ENCODE measurements at regions not wholly inside any gene's neighbourhood (a gene's known extent, or its start where the extent isn't known, plus 50 kb on each side); places are given as distances from the start of the nearest gene placed in this dataset.

DNA sequence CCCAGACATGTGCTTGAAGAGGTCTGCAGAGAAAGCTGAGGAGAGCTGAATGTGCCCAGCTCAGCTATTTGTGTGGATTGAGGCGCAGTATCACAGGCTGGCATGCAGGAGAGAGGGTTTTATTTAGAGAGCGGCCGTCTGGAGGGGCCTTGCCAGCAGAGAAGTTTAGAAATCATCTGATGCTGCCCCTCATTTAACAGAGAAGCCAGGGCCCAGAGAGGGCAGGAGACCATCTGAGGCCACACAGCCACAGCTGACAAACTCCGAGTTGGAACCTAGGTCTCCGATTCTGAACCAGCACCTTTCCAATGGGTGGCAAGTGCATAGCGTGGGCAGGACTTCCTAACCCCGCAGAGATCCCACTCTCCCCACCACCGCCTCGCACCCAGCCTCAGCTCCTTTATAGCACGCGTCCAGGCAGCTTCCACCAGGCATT, 101.0 kb downstream of the LSM3 start:
- Histone ChIP-seq H3K27me3 (peaks cover 19% of the 10 kb centered on the region), H3K4me3 (no peak overlapping the region), H3K9me3 (no peaks in the 10 kb centered on the region), H3K4me1 (no peaks in the 10 kb centered on the region), H3K36me3 (no peaks in the 10 kb centered on the region), H3K27ac (no peak overlapping the region)
- WGBS, 2 donors (ENCODE audit: low coverage in 1 of 2) = 83 to 100% methylated on average over 1 to 11 of the region's 11 CpGs
- in situ Hi-C loops (cut with MboI; ENCODE audit: low pct_ligation_motif_present in 1 of 4, low pct_unique_long_range_greater_than_20kb in 1 of 4, low sequenced_read_pairs in 3 of 4) = no loop called here
- DNase-seq = no peak
- TF ChIP-seq CTCF (IDR thresholded peaks at IDR 0.05) (no peak), POLR2A (IDR thresholded peaks at IDR 0.05) (no peak), EP300 (IDR thresholded peaks at IDR 0.05; ENCODE audit: low read depth) (no peak), POLR2AphosphoS5 (IDR thresholded peaks at IDR 0.05) (no peak)
- intact Hi-C loops (cut with DNase I; ENCODE audit: low total_unique reads) = no loop called here

- intact Hi-C loops (cut with DNase I; ENCODE audit: low total_unique reads) = no loop called here
- WGBS, 2 donors (ENCODE audit: low coverage in 1 of 2) = 59% methylated on average over 2 of the region's 2 CpGs; no CpG with 5 or more reads in 1 of the 2 donors
- DNase-seq = no peak
- Histone ChIP-seq H3K27me3 (peaks cover 19% of the 10 kb centered on the region), H3K4me3 (no peak overlapping the region), H3K4me1 (no peaks in the 10 kb centered on the region), H3K27ac (no peak overlapping the region), H3K9me3 (no peaks in the 10 kb centered on the region), H3K36me3 (no peaks in the 10 kb centered on the region)
- in situ Hi-C loops (cut with MboI; ENCODE audit: low pct_ligation_motif_present in 1 of 4, low pct_unique_long_range_greater_than_20kb in 1 of 4, low sequenced_read_pairs in 3 of 4) = no loop called here
- TF ChIP-seq CTCF (IDR thresholded peaks at IDR 0.05) (no peak), POLR2AphosphoS5 (IDR thresholded peaks at IDR 0.05) (no peak), EP300 (IDR thresholded peaks at IDR 0.05; ENCODE audit: low read depth) (no peak), POLR2A (IDR thresholded peaks at IDR 0.05) (no peak)
Measured at GRCh38 chr3:14280326-14280725, 101.7 kb downstream of the LSM3 start.

- H3K27ac ChIP-seq = no peak overlapping the region
- H3K4me1 ChIP-seq = no peaks in the 10 kb centered on the region
- intact Hi-C loops (cut with DNase I; ENCODE audit: low total_unique reads) = no loop called here
- no peaks in the 10 kb centered on the region for H3K9me3 ChIP-seq
- no peaks in the 10 kb centered on the region for H3K36me3 ChIP-seq
- H3K4me3 ChIP-seq = no peak overlapping the region
- H3K27me3 ChIP-seq = peaks cover 19% of the 10 kb centered on the region
- in situ Hi-C loops (cut with MboI; ENCODE audit: low pct_ligation_motif_present in 1 of 4, low pct_unique_long_range_greater_than_20kb in 1 of 4, low sequenced_read_pairs in 3 of 4) = no loop called here
- TF ChIP-seq EP300 (IDR thresholded peaks at IDR 0.05; ENCODE audit: low read depth) (no peak), POLR2A (IDR thresholded peaks at IDR 0.05) (no peak), POLR2AphosphoS5 (IDR thresholded peaks at IDR 0.05) (no peak), CTCF (IDR thresholded peaks at IDR 0.05) (no peak)
- no peak for DNase-seq
- 71 to 80% methylated on average over 1 to 3 of the region's 3 CpGs for WGBS, 2 donors (ENCODE audit: low coverage in 1 of 2)
Measured at GRCh38 chr3:14281053-14281452, 102.4 kb downstream of the LSM3 start.

- H3K27ac ChIP-seq = no peak overlapping the region
- intact Hi-C loops (cut with DNase I; ENCODE audit: low total_unique reads) = no loop called here
- no peaks in the 10 kb centered on the region for H3K4me1 ChIP-seq
- no peaks in the 10 kb centered on the region for H3K36me3 ChIP-seq
- no peak overlapping the region for H3K4me3 ChIP-seq
- in situ Hi-C loops (cut with MboI; ENCODE audit: low pct_ligation_motif_present in 1 of 4, low pct_unique_long_range_greater_than_20kb in 1 of 4, low sequenced_read_pairs in 3 of 4) = no loop called here
- TF ChIP-seq POLR2A (IDR thresholded peaks at IDR 0.05) (no peak), CTCF (IDR thresholded peaks at IDR 0.05) (no peak), POLR2AphosphoS5 (IDR thresholded peaks at IDR 0.05) (no peak), EP300 (IDR thresholded peaks at IDR 0.05; ENCODE audit: low read depth) (no peak)
- H3K27me3 ChIP-seq = peaks cover 13% of the 10 kb centered on the region
- H3K9me3 ChIP-seq = no peaks in the 10 kb centered on the region
- DNase-seq = no peak
- WGBS, 2 donors (ENCODE audit: low coverage in 1 of 2) = 87% methylated on average over 12 of the region's 12 CpGs; no CpG with 5 or more reads in 1 of the 2 donors
Measured at GRCh38 chr3:14282001-14282705, 103.5 kb downstream of the LSM3 start.
